Vagina (tissue), 2 donors: ENCODE measurements at regions not wholly inside any gene's neighbourhood (a gene's known extent, or its start where the extent isn't known, plus 50 kb on each side); places are given as distances from the start of the nearest gene placed in this dataset.

Source experiments
- DNase-seq, 2 donors: peaks; one replicate each; pipeline ENCODE4 v3.0.0-alpha.2; 2017; ENCODE audit errors: extremely low spot score in 2 of 2
- H3K27ac ChIP-seq: fragments of 200-600 bp; sonication (generic); one replicate; pipeline ENCODE4 v1.5.1; 2019
- H3K27me3 ChIP-seq: fragments of 200-600 bp; sonication (generic); one replicate; pipeline ENCODE4 v1.5.1; 2019
- H3K36me3 ChIP-seq, 2 donors: fragments of 200-600 bp; sonication (generic); one replicate each; pipeline ENCODE4 v1.5.1; 2017 to 2019
- H3K4me1 ChIP-seq: fragments of 200-600 bp; sonication (generic); one replicate; pipeline ENCODE4 v1.5.1; 2019
- H3K4me3 ChIP-seq, 2 donors: fragments of 200-600 bp; sonication (generic); 1 replicate in 1 of 2; 2 replicates in 1 of 2; pipeline ENCODE4 v1.5.1; 2016 to 2019
- H3K9me3 ChIP-seq: fragments of 200-600 bp; sonication (generic); one replicate; pipeline ENCODE4 v1.5.1; 2019
- POLR2A ChIP-seq, 2 donors: fragments of 450-650 bp; IDR thresholded peaks; one replicate each; pipeline ENCODE4 v1.6.1; 2017; ENCODE audit warnings: antibody characterized with exemption in 2 of 2, mild to moderate bottlenecking in 2 of 2, moderate library complexity in 2 of 2
- POLR2AphosphoS5 ChIP-seq, 2 donors: sonication (generic); formaldehyde crosslinking; IDR thresholded peaks; one replicate each; pipeline ENCODE4 v1.9.0; 2017; ENCODE audit warnings: antibody characterized with exemption in 2 of 2, mild to moderate bottlenecking in 2 of 2, low read depth in 1 of 2; ENCODE audit not compliant: insufficient read depth in 1 of 2
- intact Hi-C: fragments of 100-400 bp; cut with DNase I; formaldehyde crosslinking; loops from one replicate; pipeline ENCODE4 v1.15.1; 2023
- TF ChIP-seq, protein P1 (sequence below), 3 experiments: fragments of 450-650 bp in 2 of 3; fragments of 200-600 bp in 1 of 3; sonication (generic) in 1 of 3; IDR thresholded peaks; one replicate each; pipeline ENCODE4 v1.5.1; 2017 to 2019; ENCODE audit warnings: antibody characterized with exemption in 3 of 3, mild to moderate bottlenecking in 2 of 3, moderate library complexity in 2 of 3

DNA sequence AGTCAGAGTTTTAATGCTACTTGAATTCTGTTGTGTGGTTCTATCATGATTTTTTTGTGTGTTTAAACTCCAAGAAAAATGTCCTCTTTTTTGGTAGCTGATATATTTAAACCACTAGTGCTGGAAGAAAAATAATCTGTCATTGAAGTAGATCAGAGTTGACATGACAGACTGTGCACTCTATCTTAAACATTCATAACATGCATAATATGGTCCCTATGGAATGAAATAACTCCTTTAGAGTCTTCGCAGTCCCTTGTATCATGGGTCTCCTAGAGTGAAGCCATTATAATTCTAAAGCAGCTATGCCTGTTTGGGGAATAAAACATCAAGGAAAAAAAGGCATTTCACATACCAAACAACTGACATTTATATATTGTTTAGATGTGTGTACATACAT, 282.7 kb upstream of the CITED2 start:
- TF ChIP-seq POLR2AphosphoS5 (IDR thresholded peaks at IDR 0.05; ENCODE audit: insufficient read depth in 1 of 2, low read depth in 1 of 2): no peak
- TF ChIP-seq, protein P1, sequence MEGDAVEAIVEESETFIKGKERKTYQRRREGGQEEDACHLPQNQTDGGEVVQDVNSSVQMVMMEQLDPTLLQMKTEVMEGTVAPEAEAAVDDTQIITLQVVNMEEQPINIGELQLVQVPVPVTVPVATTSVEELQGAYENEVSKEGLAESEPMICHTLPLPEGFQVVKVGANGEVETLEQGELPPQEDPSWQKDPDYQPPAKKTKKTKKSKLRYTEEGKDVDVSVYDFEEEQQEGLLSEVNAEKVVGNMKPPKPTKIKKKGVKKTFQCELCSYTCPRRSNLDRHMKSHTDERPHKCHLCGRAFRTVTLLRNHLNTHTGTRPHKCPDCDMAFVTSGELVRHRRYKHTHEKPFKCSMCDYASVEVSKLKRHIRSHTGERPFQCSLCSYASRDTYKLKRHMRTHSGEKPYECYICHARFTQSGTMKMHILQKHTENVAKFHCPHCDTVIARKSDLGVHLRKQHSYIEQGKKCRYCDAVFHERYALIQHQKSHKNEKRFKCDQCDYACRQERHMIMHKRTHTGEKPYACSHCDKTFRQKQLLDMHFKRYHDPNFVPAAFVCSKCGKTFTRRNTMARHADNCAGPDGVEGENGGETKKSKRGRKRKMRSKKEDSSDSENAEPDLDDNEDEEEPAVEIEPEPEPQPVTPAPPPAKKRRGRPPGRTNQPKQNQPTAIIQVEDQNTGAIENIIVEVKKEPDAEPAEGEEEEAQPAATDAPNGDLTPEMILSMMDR (IDR thresholded peaks at IDR 0.05): no peak
- no peak for TF ChIP-seq POLR2A (IDR thresholded peaks at IDR 0.05)
- intact Hi-C loops: no loop called here
- no peak for DNase-seq
- Histone ChIP-seq H3K36me3 (no peaks in the 10 kb centered on the region), H3K4me3 (no peak overlapping the region), H3K27ac (no peak overlapping the region), H3K9me3 (no peaks in the 10 kb centered on the region), H3K4me1 (no peaks in the 10 kb centered on the region), H3K27me3 (no peaks in the 10 kb centered on the region)

DNA sequence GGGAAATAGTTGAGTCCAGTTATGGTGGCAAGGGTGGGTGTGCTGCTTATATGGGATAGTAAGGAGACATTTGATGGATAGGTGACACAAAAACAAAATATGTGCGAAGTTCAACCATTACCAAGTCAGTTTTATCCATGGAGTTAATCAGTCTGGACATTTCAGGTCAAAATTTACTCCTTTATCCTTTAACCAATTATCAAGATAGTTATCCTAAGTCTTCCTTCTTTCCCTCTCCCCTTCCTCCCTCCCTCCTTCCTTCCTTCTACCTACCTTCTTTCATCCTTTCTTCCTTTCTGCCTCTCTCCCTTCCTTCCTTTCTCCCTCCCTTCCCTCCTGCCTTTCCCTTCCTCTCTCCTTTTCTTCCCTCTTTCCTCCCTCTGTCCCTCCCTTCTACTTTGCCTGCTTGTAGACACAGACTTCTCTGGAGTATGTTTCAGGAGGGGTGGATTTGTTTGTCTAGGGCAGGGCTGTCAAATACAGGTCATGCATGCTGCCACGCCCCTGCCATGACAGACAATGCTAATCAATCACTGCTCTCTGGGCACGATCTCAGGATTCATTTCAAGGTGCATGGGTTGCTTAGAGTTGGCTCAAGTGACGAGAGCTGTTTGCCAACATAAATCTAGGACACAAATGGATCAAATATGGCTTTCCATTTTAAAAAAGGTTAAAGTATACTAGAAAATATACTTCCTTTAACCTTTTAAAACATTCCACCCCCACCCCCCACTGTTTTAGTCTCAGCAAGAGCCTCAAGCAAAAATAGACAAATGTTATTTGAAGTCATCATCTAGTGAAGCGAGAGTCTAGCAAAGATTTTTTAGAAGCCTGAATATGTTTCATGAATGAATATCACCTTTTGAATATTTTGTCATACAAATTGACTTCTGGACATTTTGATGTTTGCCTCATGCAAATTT, 281.6 kb upstream of the CITED2 start:
- Histone ChIP-seq H3K4me1 (no peaks in the 10 kb centered on the region), H3K27me3 (no peaks in the 10 kb centered on the region), H3K27ac (no peak overlapping the region), H3K9me3 (no peaks in the 10 kb centered on the region), H3K4me3 (no peak overlapping the region), H3K36me3 (no peaks in the 10 kb centered on the region)
- intact Hi-C loops: no loop called here
- no peak for DNase-seq
- TF ChIP-seq POLR2A (IDR thresholded peaks at IDR 0.05) (no peak), POLR2AphosphoS5 (IDR thresholded peaks at IDR 0.05; ENCODE audit: insufficient read depth in 1 of 2, low read depth in 1 of 2) (no peak)
- TF ChIP-seq, protein P1 (IDR thresholded peaks at IDR 0.05): no peak

DNA sequence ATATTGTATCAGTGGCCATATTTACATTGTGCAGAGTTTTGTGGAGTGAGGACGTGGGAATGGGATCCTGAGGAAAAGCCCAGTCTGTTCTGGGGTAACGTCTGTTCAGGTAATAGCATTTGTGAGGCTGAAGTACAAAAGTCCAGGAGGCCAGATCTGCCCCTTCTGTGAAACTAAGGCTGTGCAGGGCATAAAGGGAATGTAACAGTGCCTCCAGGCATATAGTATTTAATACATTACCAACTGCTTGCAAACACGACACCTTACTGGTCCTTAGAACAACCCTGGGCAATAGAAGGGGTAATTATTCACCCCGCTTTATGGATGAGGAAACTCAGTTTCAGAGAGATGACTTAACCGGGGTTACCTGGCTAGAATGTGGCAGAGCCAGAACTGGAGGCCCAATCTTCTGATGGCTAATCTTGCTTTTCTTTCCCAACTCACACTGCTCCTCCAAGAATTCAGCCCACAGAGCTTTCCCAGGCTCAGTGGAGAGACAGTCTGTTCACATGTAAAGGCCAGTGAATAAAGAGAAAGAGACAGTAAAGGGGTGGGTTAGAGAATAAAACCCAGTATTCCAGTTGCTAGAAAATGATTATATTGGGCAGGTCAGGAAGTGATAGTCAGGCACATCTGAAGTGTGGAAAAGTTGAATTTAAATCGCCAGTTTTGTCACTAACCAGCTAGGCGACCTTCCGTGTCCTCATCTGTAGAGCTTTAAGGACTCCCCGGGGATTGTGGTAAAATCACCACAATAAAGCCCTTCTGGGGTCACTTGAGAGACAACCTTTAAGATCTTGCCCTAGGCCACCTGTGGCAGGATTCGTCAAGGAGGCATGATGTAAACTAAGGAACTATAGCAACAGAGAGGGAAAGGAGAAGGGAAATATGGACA, 280.7 kb upstream of the CITED2 start:
- Histone ChIP-seq H3K36me3 (no peaks in the 10 kb centered on the region), H3K4me3 (no peak overlapping the region), H3K27me3 (no peaks in the 10 kb centered on the region), H3K4me1 (no peaks in the 10 kb centered on the region), H3K9me3 (no peaks in the 10 kb centered on the region), H3K27ac (no peak overlapping the region)
- DNase-seq: no peak
- no peak for TF ChIP-seq POLR2A (IDR thresholded peaks at IDR 0.05)
- TF ChIP-seq POLR2AphosphoS5 (IDR thresholded peaks at IDR 0.05; ENCODE audit: insufficient read depth in 1 of 2, low read depth in 1 of 2): no peak
- TF ChIP-seq, protein P1 (IDR thresholded peaks at IDR 0.05): no peak
- intact Hi-C loops: no loop called here

GRCh38 chr6:139654309-139654708, 279.9 kb upstream of the CITED2 start:
- no peaks in the 10 kb centered on the region for H3K4me1 ChIP-seq
- intact Hi-C loops: no loop called here
- H3K27ac ChIP-seq: no peak overlapping the region
- H3K4me3 ChIP-seq: no peak overlapping the region
- TF ChIP-seq POLR2A (IDR thresholded peaks at IDR 0.05): no peak
- no peak for TF ChIP-seq POLR2AphosphoS5 (IDR thresholded peaks at IDR 0.05; ENCODE audit: insufficient read depth in 1 of 2, low read depth in 1 of 2)
- TF ChIP-seq, protein P1 (IDR thresholded peaks at IDR 0.05): no peak
- no peak for DNase-seq
- H3K27me3 ChIP-seq: no peaks in the 10 kb centered on the region
- no peaks in the 10 kb centered on the region for H3K36me3 ChIP-seq
- no peaks in the 10 kb centered on the region for H3K9me3 ChIP-seq
